CD4-positive, alpha-beta T cell (primary cell): ENCODE measurements at regions not wholly inside any gene's neighbourhood (a gene's known extent, or its start where the extent isn't known, plus 50 kb on each side); places are given as distances from the start of the nearest gene placed in this dataset.

ENCODE experiments used
- ATAC-seq: fragments of 200-7000 bp; cut with Tn5 transposase; one replicate; pipeline ENCODE4 v1.10.0; 2022; ENCODE audit warnings: mild to moderate bottlenecking; ENCODE audit not compliant: poor library complexity
- CTCF ChIA-PET: fragments of 350-600 bp; sonication (Branson Sonifier 250); formaldehyde crosslinking; loops from one replicate; lab custom pipeline; 2021; ENCODE audit warnings: antibody characterized with exemption, inconsistent platforms; lab: Charles Lee
- POLR2A ChIA-PET: fragments of 350-600 bp; sonication (Branson Sonifier 250); formaldehyde crosslinking; loops from one replicate; lab custom pipeline; 2021; ENCODE audit warnings: antibody characterized with exemption, inconsistent platforms; lab: Charles Lee
- DNase-seq, 14 experiments: peaks; one replicate each; pipeline ENCODE4 v3.0.0-alpha.2; 2013 to 2020; ENCODE audit warnings: mixed read lengths in 2 of 14
- H3K27ac ChIP-seq, 2 donors: one replicate each; pipeline versions ENCODE4 v1.5.1 to v1.7.0; 2013; ENCODE audit warnings: low read length in 2 of 2, low read depth in 1 of 2, mild to moderate bottlenecking in 1 of 2
- H3K27me3 ChIP-seq, 2 experiments: 1 replicate in 1 of 2; 2 replicates in 1 of 2; pipeline versions ENCODE4 v1.6.1 to v1.7.0; 2013; ENCODE audit warnings: low read length in 2 of 2, control low read depth in 1 of 2, mild to moderate bottlenecking in 1 of 2, moderate library complexity in 1 of 2; ENCODE audit not compliant: insufficient read depth in 2 of 2, control insufficient read depth in 1 of 2
- H3K36me3 ChIP-seq: one replicate; pipeline ENCODE4 v1.6.1; 2013; ENCODE audit warnings: low read length, control low read depth; ENCODE audit not compliant: insufficient read depth
- H3K4me1 ChIP-seq: one replicate; pipeline ENCODE4 v1.6.1; 2013; ENCODE audit warnings: low read length, control low read depth; ENCODE audit not compliant: insufficient read depth
- H3K4me3 ChIP-seq: one replicate; pipeline ENCODE4 v1.5.1; 2013; ENCODE audit warnings: mild to moderate bottlenecking, low read length, moderate library complexity
- H3K9me3 ChIP-seq, 2 experiments: 1 replicate in 1 of 2; 2 replicates in 1 of 2; pipeline versions ENCODE4 v1.6.1 to v1.7.0; 2013; ENCODE audit warnings: low read length in 2 of 2, mild to moderate bottlenecking in 2 of 2, control low read depth in 1 of 2, moderate library complexity in 1 of 2; ENCODE audit not compliant: control insufficient read depth in 1 of 2, insufficient read depth in 1 of 2
- H3K27ac Mint-ChIP-seq: one replicate; pipeline ENCODE4 v1.8.0; 2020; ENCODE audit warnings: mixed read lengths
- H3K27me3 Mint-ChIP-seq: one replicate; pipeline ENCODE4 v1.8.0; 2021; ENCODE audit warnings: mixed read lengths
- H3K36me3 Mint-ChIP-seq: one replicate; pipeline ENCODE4 v1.8.0; 2021; ENCODE audit warnings: low read depth, mixed read lengths
- H3K4me1 Mint-ChIP-seq: one replicate; pipeline ENCODE4 v1.8.0; 2021; ENCODE audit warnings: low read depth, mixed read lengths
- H3K4me3 Mint-ChIP-seq: one replicate; pipeline ENCODE4 v1.8.0; 2020; ENCODE audit warnings: mild to moderate bottlenecking, mixed read lengths
- H3K9me3 Mint-ChIP-seq: one replicate; pipeline ENCODE4 v1.8.0; 2020; ENCODE audit warnings: mixed read lengths
- intact Hi-C, 2 experiments: fragments of 100-400 bp; cut with DNase I in 1 of 2; cut with micrococcal nuclease in 1 of 2; formaldehyde crosslinking; loops; one replicate each; pipeline versions ENCODE4 v1.15.1 to v1.9.0; 2023 to 2025; cut with DNase I, micrococcal nuclease
- TF ChIP-seq, protein P1 (sequence below): fragments of 200-600 bp; IDR thresholded peaks from one replicate; pipeline ENCODE4 v1.8.0; 2022; ENCODE audit warnings: antibody characterized with exemption, mild to moderate bottlenecking

DNA sequence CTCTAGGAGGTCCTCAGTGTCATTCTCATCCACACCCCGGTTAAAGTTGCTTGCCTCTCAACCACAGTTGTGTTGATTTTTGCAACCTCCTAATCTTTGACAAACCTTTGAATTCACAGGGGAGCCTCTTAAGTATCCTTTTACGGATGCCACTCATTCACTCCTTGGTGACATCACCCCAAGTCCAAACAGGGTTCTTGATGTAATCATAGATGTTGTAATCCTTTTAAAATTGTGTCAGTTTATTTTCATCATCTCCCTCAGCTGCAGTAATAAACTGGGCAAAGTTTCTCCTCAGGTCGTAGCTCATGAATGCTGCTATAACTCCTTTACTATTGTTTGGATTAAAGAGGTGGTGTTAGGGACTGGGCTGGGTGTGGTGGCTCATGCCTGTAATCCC lies 637.2 kb upstream of the NUDT12 start:
- Histone ChIP-seq H3K4me3 (no peak overlapping the region), H3K27me3 (no peaks in the 10 kb centered on the region), H3K9me3 (peaks cover 0 to 8% of the 10 kb centered on the region in 2 experiments), H3K27ac (no peak overlapping the region), H3K36me3 (no peaks in the 10 kb centered on the region), H3K4me1 (no peaks in the 10 kb centered on the region)
- Mint-ChIP-seq H3K9me3 (peaks cover 3% of the 10 kb centered on the region), H3K4me3 (no peak overlapping the region), H3K4me1 (no peaks in the 10 kb centered on the region), H3K27me3 (no peaks in the 10 kb centered on the region), H3K36me3 (no peaks in the 10 kb centered on the region), H3K27ac (no peak overlapping the region)
- DNase-seq (no peak), ATAC-seq (no peak)
- TF ChIP-seq, protein P1, sequence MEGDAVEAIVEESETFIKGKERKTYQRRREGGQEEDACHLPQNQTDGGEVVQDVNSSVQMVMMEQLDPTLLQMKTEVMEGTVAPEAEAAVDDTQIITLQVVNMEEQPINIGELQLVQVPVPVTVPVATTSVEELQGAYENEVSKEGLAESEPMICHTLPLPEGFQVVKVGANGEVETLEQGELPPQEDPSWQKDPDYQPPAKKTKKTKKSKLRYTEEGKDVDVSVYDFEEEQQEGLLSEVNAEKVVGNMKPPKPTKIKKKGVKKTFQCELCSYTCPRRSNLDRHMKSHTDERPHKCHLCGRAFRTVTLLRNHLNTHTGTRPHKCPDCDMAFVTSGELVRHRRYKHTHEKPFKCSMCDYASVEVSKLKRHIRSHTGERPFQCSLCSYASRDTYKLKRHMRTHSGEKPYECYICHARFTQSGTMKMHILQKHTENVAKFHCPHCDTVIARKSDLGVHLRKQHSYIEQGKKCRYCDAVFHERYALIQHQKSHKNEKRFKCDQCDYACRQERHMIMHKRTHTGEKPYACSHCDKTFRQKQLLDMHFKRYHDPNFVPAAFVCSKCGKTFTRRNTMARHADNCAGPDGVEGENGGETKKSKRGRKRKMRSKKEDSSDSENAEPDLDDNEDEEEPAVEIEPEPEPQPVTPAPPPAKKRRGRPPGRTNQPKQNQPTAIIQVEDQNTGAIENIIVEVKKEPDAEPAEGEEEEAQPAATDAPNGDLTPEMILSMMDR: no peak
- CTCF ChIA-PET: no interaction called here
- POLR2A ChIA-PET: no interaction called here
- intact Hi-C loops: no loop called here

DNA sequence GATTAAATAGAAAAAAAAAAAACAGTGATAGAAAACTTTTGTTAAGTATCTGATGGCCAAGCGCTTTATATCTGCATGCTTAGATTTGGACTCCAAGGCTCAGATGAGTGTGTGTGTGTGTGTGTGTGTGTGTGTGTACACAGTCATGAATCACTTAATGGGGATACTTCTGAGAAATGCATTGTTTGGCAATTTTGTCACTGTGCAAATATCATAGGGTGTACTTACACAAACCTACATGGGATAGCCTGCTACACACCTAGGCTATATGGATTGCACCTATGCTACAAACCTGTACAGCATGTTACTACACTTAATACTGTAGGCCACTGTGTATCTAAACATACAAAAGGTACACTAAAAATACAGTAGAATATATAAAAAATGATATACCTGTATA lies 635.6 kb upstream of the NUDT12 start:
- Histone ChIP-seq H3K4me3 (no peak overlapping the region), H3K9me3 (peaks cover 0 to 8% of the 10 kb centered on the region in 2 experiments), H3K27me3 (no peaks in the 10 kb centered on the region), H3K36me3 (no peaks in the 10 kb centered on the region), H3K4me1 (no peaks in the 10 kb centered on the region), H3K27ac (no peak overlapping the region)
- intact Hi-C loops: no loop called here
- H3K9me3 Mint-ChIP-seq: peaks cover 3% of the 10 kb centered on the region
- TF ChIP-seq, protein P1: no peak
- no peaks in the 10 kb centered on the region for H3K4me1 Mint-ChIP-seq
- no peaks in the 10 kb centered on the region for H3K36me3 Mint-ChIP-seq
- no peak for ATAC-seq
- no peak overlapping the region for H3K4me3 Mint-ChIP-seq
- H3K27me3 Mint-ChIP-seq: no peaks in the 10 kb centered on the region
- H3K27ac Mint-ChIP-seq: no peak overlapping the region
- ChIA-PET POLR2A (no interaction called here), CTCF (no interaction called here)
- no peak for DNase-seq

DNA sequence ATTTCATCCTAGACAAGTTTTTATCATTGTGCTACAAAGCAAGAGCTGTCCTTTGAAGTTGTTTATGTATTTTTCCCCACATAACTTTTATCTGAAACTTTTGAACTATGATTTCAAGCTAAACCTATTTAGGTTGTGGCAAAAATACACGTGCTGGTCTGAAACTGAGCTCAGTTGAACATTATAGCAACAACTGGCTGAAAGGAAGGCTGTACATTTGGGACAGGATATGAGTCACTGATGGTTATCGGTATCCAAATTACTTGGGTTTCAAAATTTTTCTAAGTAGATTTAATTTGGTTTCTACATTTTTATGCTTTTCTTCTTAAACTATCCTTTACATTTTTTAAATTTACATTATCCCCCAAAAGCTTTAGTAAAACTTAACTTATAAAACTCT lies 627.3 kb upstream of the NUDT12 start:
- H3K4me3 ChIP-seq: no peak overlapping the region
- TF ChIP-seq, protein P1: no peak
- DNase-seq (no peak), ATAC-seq (no peak)
- H3K36me3 ChIP-seq: no peaks in the 10 kb centered on the region
- Mint-ChIP-seq H3K27me3 (no peaks in the 10 kb centered on the region), H3K36me3 (no peaks in the 10 kb centered on the region), H3K27ac (no peak overlapping the region), H3K4me1 (no peaks in the 10 kb centered on the region), H3K9me3 (peaks cover 13% of the 10 kb centered on the region), H3K4me3 (no peak overlapping the region)
- no peaks in the 10 kb centered on the region for H3K4me1 ChIP-seq
- ChIA-PET CTCF (no interaction called here), POLR2A (no interaction called here)
- H3K9me3 ChIP-seq: peaks cover 0 to 13% of the 10 kb centered on the region in 2 experiments
- H3K27me3 ChIP-seq: no peaks in the 10 kb centered on the region
- intact Hi-C loops: no loop called here
- H3K27ac ChIP-seq: no peak overlapping the region
